Nephron (organoid): ENCODE measurements at regions not wholly inside any gene's neighbourhood (a gene's known extent, or its start where the extent isn't known, plus 50 kb on each side); places are given as distances from the start of the nearest gene placed in this dataset.

Source experiments
- H3K27ac Mint-ChIP-seq, 3 experiments: 2 replicates each; pipeline ENCODE4 v1.8.0; 2020; ENCODE audit warnings: mixed read lengths in 3 of 3, mild to moderate bottlenecking in 2 of 3, moderate library complexity in 1 of 3
- H3K27me3 Mint-ChIP-seq: 2 replicates; pipeline ENCODE4 v1.8.0; 2021; ENCODE audit warnings: low read depth, mild to moderate bottlenecking, moderate library complexity, mixed read lengths
- H3K36me3 Mint-ChIP-seq: 2 replicates; pipeline ENCODE4 v1.8.0; 2020; ENCODE audit warnings: low read depth, mixed read lengths
- H3K4me1 Mint-ChIP-seq: 2 replicates; pipeline ENCODE4 v1.8.0; 2020; ENCODE audit warnings: mixed read lengths
- H3K4me3 Mint-ChIP-seq, 3 experiments: 2 replicates each; pipeline ENCODE4 v1.8.0; 2020; ENCODE audit warnings: mild to moderate bottlenecking in 3 of 3, mixed read lengths in 3 of 3, moderate library complexity in 2 of 3
- H3K9me3 Mint-ChIP-seq: 2 replicates; pipeline ENCODE4 v1.8.0; 2020; ENCODE audit warnings: mixed read lengths
- TF ChIP-seq, protein P1 (sequence below), 3 experiments: fragments of 200-600 bp; sonication (generic); IDR thresholded peaks; one replicate each; pipeline ENCODE4 v1.5.0; 2021; ENCODE audit warnings: antibody characterized with exemption in 3 of 3; ENCODE audit not compliant: unreplicated experiment in 3 of 3

DNA sequence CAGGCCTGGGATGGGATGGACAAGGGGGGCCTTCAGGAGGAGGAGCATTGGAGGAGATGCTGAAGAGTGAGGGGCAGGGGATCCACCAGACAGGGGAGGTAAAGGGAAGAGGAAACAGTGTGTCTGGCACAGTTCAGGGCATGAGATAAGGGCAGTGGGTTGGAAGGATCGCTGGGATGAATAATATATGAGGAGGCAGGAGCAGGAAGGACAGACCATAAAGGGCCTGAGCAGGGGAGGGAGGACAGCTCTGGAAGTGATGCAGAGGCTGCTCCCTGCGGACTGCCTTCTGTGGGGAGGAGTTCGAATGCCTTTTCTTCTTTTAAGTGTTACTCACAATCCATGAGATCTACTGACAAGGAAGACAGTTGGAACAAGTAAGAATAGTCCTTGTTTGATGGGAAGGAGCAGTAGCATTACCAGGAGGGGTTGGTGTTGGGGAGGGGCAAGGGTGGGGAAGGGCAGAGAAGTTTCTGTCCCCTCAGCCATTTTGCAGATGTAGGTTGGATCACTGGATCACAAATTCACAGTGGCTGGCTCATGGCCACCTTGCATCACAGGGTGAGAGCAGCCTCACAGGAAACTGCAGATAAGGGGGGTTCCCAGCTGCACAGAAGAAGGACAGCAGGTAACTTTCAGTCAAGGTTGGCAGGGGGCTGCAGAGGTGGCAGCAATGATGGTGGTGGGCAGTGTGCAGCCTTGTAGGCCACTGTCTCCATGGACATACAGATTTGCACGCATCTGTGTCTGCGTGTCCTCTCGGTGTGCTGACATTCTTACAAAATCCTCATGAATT, 91.9 kb upstream of the SNRPN start:
- H3K4me3 Mint-ChIP-seq, result no peak overlapping the region
- H3K36me3 Mint-ChIP-seq, result no peaks in the 10 kb centered on the region
- TF ChIP-seq, protein P1, sequence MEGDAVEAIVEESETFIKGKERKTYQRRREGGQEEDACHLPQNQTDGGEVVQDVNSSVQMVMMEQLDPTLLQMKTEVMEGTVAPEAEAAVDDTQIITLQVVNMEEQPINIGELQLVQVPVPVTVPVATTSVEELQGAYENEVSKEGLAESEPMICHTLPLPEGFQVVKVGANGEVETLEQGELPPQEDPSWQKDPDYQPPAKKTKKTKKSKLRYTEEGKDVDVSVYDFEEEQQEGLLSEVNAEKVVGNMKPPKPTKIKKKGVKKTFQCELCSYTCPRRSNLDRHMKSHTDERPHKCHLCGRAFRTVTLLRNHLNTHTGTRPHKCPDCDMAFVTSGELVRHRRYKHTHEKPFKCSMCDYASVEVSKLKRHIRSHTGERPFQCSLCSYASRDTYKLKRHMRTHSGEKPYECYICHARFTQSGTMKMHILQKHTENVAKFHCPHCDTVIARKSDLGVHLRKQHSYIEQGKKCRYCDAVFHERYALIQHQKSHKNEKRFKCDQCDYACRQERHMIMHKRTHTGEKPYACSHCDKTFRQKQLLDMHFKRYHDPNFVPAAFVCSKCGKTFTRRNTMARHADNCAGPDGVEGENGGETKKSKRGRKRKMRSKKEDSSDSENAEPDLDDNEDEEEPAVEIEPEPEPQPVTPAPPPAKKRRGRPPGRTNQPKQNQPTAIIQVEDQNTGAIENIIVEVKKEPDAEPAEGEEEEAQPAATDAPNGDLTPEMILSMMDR (IDR thresholded peaks at IDR 0.05; ENCODE audit: unreplicated experiment in 3 of 3), result no peak
- peaks cover under 1% of the 10 kb centered on the region for H3K27me3 Mint-ChIP-seq
- H3K27ac Mint-ChIP-seq, result no peak overlapping the region
- H3K9me3 Mint-ChIP-seq, result peaks cover 11% of the 10 kb centered on the region
- peaks cover 15% of the 10 kb centered on the region for H3K4me1 Mint-ChIP-seq

DNA sequence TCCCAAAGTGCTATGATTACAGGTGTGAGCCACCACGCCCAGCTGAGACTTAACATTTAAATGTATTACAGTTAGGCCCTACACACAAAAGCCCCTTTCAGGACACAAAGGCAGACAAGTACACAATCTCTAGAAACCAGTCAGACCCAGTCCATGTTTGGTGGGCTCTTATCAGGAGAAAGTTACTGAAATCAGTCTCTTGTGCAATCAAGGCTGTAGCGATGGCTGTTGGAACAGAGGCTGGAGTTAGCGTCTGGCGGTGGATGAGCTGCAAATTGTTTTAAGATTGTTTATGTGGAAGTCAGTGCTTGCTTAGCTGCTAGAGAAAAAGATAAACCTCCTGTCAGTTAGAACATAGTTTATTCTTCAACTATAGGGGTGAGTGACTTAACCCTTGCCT, 89.5 kb upstream of the SNRPN start:
- no peaks in the 10 kb centered on the region for H3K27me3 Mint-ChIP-seq
- H3K4me1 Mint-ChIP-seq, result peaks cover 6% of the 10 kb centered on the region
- TF ChIP-seq, protein P1 (IDR thresholded peaks at IDR 0.05; ENCODE audit: unreplicated experiment in 3 of 3), result no peak
- peaks cover 10% of the 10 kb centered on the region for H3K9me3 Mint-ChIP-seq
- H3K4me3 Mint-ChIP-seq, result no peak overlapping the region
- no peak overlapping the region for H3K27ac Mint-ChIP-seq
- H3K36me3 Mint-ChIP-seq, result no peaks in the 10 kb centered on the region

DNA sequence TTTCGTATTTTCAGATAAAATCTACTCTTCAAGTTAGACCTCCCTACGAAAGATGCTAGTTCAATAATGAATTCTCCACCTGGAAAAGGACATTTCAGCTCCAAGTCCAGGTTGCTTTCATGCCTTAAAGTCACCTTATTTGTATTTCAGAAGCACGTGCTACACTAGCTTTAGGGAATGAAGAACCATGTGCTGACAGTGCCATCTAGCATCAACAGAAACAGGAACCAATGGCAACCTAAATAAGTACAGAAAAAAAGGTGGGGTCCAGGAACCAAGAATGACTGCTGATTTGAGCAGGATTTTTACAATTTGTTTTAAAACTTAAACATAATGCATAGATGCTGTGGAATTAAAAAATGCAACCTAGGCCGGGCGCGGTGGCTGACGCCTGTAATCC, 77.6 kb upstream of the SNRPN start:
- no peak overlapping the region for H3K4me3 Mint-ChIP-seq
- H3K27ac Mint-ChIP-seq, result no peak overlapping the region
- no peaks in the 10 kb centered on the region for H3K4me1 Mint-ChIP-seq
- peaks cover 3% of the 10 kb centered on the region for H3K36me3 Mint-ChIP-seq
- no peaks in the 10 kb centered on the region for H3K27me3 Mint-ChIP-seq
- peaks cover 20% of the 10 kb centered on the region for H3K9me3 Mint-ChIP-seq
- TF ChIP-seq, protein P1 (IDR thresholded peaks at IDR 0.05; ENCODE audit: unreplicated experiment in 3 of 3), result no peak

DNA sequence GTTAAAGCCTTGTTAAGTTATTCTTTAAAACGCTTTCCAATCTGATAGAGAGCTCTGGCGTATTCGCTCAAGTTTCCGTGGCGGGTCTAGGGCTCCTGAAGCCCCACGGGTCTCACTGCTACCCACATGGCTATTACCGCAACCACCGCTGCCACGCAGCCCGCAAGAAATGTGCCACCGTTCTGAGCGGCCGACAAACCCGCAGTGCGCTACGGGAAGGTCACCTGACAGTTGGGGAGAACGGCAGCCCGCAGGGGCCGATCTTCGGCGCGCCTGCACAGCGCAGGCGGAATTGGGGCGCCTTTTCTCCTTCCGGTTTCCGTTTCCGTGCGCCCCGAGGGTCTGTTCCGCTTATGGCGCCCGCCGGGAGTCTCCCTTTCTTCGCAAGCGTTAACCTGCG, 76.6 kb upstream of the SNRPN start:
- Mint-ChIP-seq H3K9me3 (peaks cover 20% of the 10 kb centered on the region), H3K27me3 (no peaks in the 10 kb centered on the region), H3K4me1 (no peaks in the 10 kb centered on the region), H3K4me3 (no peak overlapping the region), H3K27ac (no peak overlapping the region), H3K36me3 (peaks cover 3% of the 10 kb centered on the region)
- TF ChIP-seq, protein P1 (IDR thresholded peaks at IDR 0.05; ENCODE audit: unreplicated experiment in 3 of 3), result no peak

DNA sequence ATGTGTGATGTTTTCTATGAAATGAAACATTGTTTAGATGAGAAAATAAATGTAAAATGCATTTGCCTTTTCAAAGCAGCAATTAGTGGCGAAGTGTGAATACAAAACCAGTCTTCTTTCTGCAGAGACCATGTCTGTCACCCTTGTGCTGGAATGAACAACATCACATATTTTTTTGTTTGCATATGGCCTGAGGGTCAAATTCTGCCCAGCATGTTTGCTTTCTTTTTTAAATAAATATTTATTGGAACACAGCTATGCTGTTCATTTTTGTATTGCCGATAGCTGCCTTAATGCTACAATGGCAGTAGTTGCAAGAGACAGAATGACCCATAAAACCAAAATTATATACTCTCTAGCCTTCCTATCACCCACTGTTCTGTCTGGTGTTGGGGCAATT, 75.3 kb upstream of the SNRPN start:
- peaks cover 3% of the 10 kb centered on the region for H3K36me3 Mint-ChIP-seq
- no peaks in the 10 kb centered on the region for H3K4me1 Mint-ChIP-seq
- H3K4me3 Mint-ChIP-seq, result no peak overlapping the region
- H3K27ac Mint-ChIP-seq, result peak overlapping the region in 1 of 3 experiments; percentile 10
- TF ChIP-seq, protein P1 (IDR thresholded peaks at IDR 0.05; ENCODE audit: unreplicated experiment in 3 of 3), result no peak
- H3K9me3 Mint-ChIP-seq, result peaks cover 17% of the 10 kb centered on the region
- no peaks in the 10 kb centered on the region for H3K27me3 Mint-ChIP-seq

DNA sequence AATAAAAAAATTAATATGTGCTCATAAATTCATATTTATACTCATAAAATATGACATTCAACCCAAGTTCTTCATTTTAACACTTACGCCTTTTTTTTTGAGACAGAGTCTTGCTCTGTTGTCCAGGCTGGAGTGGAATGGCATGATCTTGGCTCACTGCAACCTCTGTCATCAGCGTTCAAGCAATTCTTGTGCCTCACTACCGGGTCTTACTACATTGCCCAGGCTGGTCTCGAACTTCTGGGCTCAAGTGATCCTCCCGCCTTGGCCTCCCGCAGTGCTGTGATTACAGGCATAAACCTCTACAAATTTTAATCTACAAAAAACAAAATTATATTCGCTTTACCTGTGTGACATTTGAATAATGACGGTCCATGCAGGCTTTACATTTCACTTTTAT, 74.1 kb upstream of the SNRPN start:
- no peak overlapping the region for H3K27ac Mint-ChIP-seq
- peaks cover 12% of the 10 kb centered on the region for H3K9me3 Mint-ChIP-seq
- TF ChIP-seq, protein P1 (IDR thresholded peaks at IDR 0.05; ENCODE audit: unreplicated experiment in 3 of 3), result no peak
- H3K27me3 Mint-ChIP-seq, result no peaks in the 10 kb centered on the region
- H3K4me3 Mint-ChIP-seq, result no peak overlapping the region
- H3K4me1 Mint-ChIP-seq, result no peaks in the 10 kb centered on the region
- peaks cover 3% of the 10 kb centered on the region for H3K36me3 Mint-ChIP-seq
